H1 (cell line): ENCODE measurements at regions not wholly inside any gene's neighbourhood (a gene's known extent, or its start where the extent isn't known, plus 50 kb on each side); places are given as distances from the start of the nearest gene placed in this dataset.

Source experiments
- CTCF ChIA-PET: fragments of 300-600 bp; sonication (Branson Sonifier 250); formaldehyde crosslinking; loops from one replicate; lab custom pipeline; 2021; ENCODE audit not compliant: partially characterized antibody; lab: Charles Lee
- POLR2A ChIA-PET: fragments of 300-600 bp; sonication (Branson Sonifier 250); formaldehyde crosslinking; loops from one replicate; lab custom pipeline; 2021; ENCODE audit warnings: inconsistent platforms; ENCODE audit not compliant: partially characterized antibody; lab: Charles Lee
- DNase-seq, 2 experiments: peaks; one replicate each; pipeline versions ENCODE4 v3.0.0 to v3.0.0-alpha.2; 2010 to 2022; ENCODE audit warnings: low spot score in 2 of 2, low read depth in 1 of 2, mixed read lengths in 1 of 2
- FAIRE-seq: peaks from 2 replicates; lab custom pipeline; 2011; peaks lifted over from hg19 to GRCh38; lab: Jason Lieb, UNC
- H2AFZ ChIP-seq: 2 replicates; pipeline ENCODE4 v1.8.1; 2012; ENCODE audit warnings: low read length, inconsistent platforms
- H2AK5ac ChIP-seq: 2 replicates; pipeline ENCODE4 v1.6.1; 2013; ENCODE audit warnings: low read depth, low read length
- H2BK120ac ChIP-seq: replicated peaks from 2 replicates; pipeline ENCODE3; 2013; ENCODE audit warnings: low read depth, low read length, inconsistent platforms
- H2BK12ac ChIP-seq: 2 replicates; pipeline ENCODE4 v1.6.1; 2013; ENCODE audit warnings: low read depth, low read length
- H2BK15ac ChIP-seq: 2 replicates; pipeline ENCODE4 v1.6.1; 2013; ENCODE audit warnings: low read length
- H2BK20ac ChIP-seq: 2 replicates; pipeline ENCODE4 v1.6.1; 2013; ENCODE audit warnings: low read length
- H2BK5ac ChIP-seq: 2 replicates; pipeline ENCODE4 v1.6.1; 2013; ENCODE audit warnings: low read depth, low read length
- H3K14ac ChIP-seq: 2 replicates; pipeline ENCODE4 v1.6.1; 2013; ENCODE audit warnings: inconsistent platforms; ENCODE audit not compliant: insufficient read length
- H3K18ac ChIP-seq: 2 replicates; pipeline ENCODE4 v1.6.1; 2013; ENCODE audit warnings: low read length; ENCODE audit errors: extremely low read depth
- H3K23ac ChIP-seq: 2 replicates; pipeline ENCODE4 v1.6.1; 2013; ENCODE audit warnings: inconsistent platforms; ENCODE audit not compliant: insufficient read length
- H3K23me2 ChIP-seq: 2 replicates; pipeline ENCODE4 v1.6.1; 2013; ENCODE audit warnings: low read depth, low read length
- H3K27ac ChIP-seq: 2 replicates; pipeline ENCODE4 v1.6.1; 2011; ENCODE audit warnings: low read depth, low read length, inconsistent platforms
- H3K27me3 ChIP-seq, 4 experiments: replicated peaks in 1 of 4; 1 replicate in 1 of 4; 2 replicates in 3 of 4; pipeline versions ENCODE4 v1.6.1 to v1.8.1; 2011 to 2013; ENCODE audit warnings: low read length in 3 of 4, mild to moderate bottlenecking in 3 of 4, inconsistent platforms in 2 of 4, mixed read lengths in 2 of 4, moderate library complexity in 1 of 4; ENCODE audit not compliant: control insufficient read depth in 3 of 4, insufficient read depth in 3 of 4; ENCODE audit errors: extremely low read depth in 1 of 4
- H3K36me3 ChIP-seq, 4 experiments: 2 replicates each; pipeline versions ENCODE4 v1.6.1 to v1.8.1; 2011 to 2013; ENCODE audit warnings: mild to moderate bottlenecking in 4 of 4, low read length in 3 of 4, moderate library complexity in 2 of 4, control low read depth in 1 of 4, inconsistent platforms in 1 of 4; ENCODE audit not compliant: insufficient read depth in 4 of 4, control insufficient read depth in 2 of 4
- H3K4ac ChIP-seq: replicated peaks from 2 replicates; pipeline ENCODE3; 2013; ENCODE audit warnings: low read length, low read depth, mixed read lengths, inconsistent platforms; ENCODE audit not compliant: insufficient read length
- H3K4me1 ChIP-seq, 4 experiments: replicated peaks in 1 of 4; 1 replicate in 1 of 4; 2 replicates in 3 of 4; pipeline versions ENCODE4 v1.6.1 to v1.8.1; 2011 to 2013; ENCODE audit warnings: low read length in 3 of 4, inconsistent platforms in 2 of 4, mixed read lengths in 1 of 4; ENCODE audit not compliant: insufficient read depth in 4 of 4, control insufficient read depth in 3 of 4
- H3K4me2 ChIP-seq, 2 experiments: 2 replicates each; pipeline versions ENCODE4 v1.6.1 to v1.8.1; 2011 to 2013; ENCODE audit warnings: low read depth in 2 of 2, low read length in 2 of 2, control low read depth in 1 of 2, inconsistent platforms in 1 of 2, mild to moderate bottlenecking in 1 of 2; ENCODE audit not compliant: insufficient read depth in 1 of 2
- H3K4me3 ChIP-seq, 4 experiments: fragments of 200-600, 300-600 bp in 1 of 4; sonication (generic), shearing (Covaris generic), sonication (Bioruptor Twin) in 1 of 4; 2 replicates each; pipeline versions ENCODE4 v1.5.1 to v1.8.1; 2011 to 2016; ENCODE audit warnings: low read length in 4 of 4, low read depth in 3 of 4, control low read depth in 2 of 4, inconsistent platforms in 2 of 4, mild to moderate bottlenecking in 2 of 4, mixed read lengths in 1 of 4, moderate library complexity in 1 of 4; ENCODE audit not compliant: insufficient read depth in 2 of 4; ENCODE audit errors: extremely low read depth in 1 of 4
- H3K56ac ChIP-seq: replicated peaks from 2 replicates; pipeline ENCODE3; 2013; ENCODE audit warnings: low read depth, mild to moderate bottlenecking, mixed read lengths, low read length, inconsistent platforms; ENCODE audit not compliant: insufficient read length
- H3K79me1 ChIP-seq: 2 replicates; pipeline ENCODE4 v1.6.1; 2013; ENCODE audit warnings: low read depth, low read length, control low read depth
- H3K79me2 ChIP-seq, 2 experiments: 2 replicates each; pipeline versions ENCODE4 v1.6.1 to v1.8.1; 2012 to 2013; ENCODE audit warnings: low read length in 2 of 2, mild to moderate bottlenecking in 2 of 2, inconsistent platforms in 1 of 2; ENCODE audit not compliant: insufficient read depth in 2 of 2, control insufficient read depth in 1 of 2
- H3K9ac ChIP-seq, 4 experiments: replicated peaks in 1 of 4; 1 replicate in 1 of 4; 2 replicates in 3 of 4; pipeline versions ENCODE4 v1.6.1 to v1.8.1; 2011 to 2013; ENCODE audit warnings: low read depth in 3 of 4, low read length in 3 of 4, control low read depth in 2 of 4, mild to moderate bottlenecking in 2 of 4, moderate library complexity in 2 of 4, inconsistent platforms in 1 of 4; ENCODE audit errors: extremely low read depth in 1 of 4
- H3K9me3 ChIP-seq, 2 experiments: 2 replicates each; pipeline versions ENCODE4 v1.6.1 to v1.8.1; 2012 to 2013; ENCODE audit warnings: mild to moderate bottlenecking in 2 of 2, moderate library complexity in 2 of 2, control low read depth in 1 of 2, inconsistent platforms in 1 of 2, low read depth in 1 of 2, low read length in 1 of 2, mixed read lengths in 1 of 2; ENCODE audit not compliant: insufficient read depth in 2 of 2
- H4K20me1 ChIP-seq, 2 experiments: replicated peaks in 1 of 2; 2 replicates each; pipeline versions ENCODE3 to v1.8.1; 2011 to 2013; ENCODE audit warnings: inconsistent platforms in 2 of 2, low read length in 2 of 2, mild to moderate bottlenecking in 1 of 2; ENCODE audit not compliant: insufficient read depth in 2 of 2, control insufficient read depth in 1 of 2
- H4K5ac ChIP-seq: 2 replicates; pipeline ENCODE4 v1.6.1; 2013; ENCODE audit warnings: low read length, low read depth, mixed read lengths, inconsistent platforms; ENCODE audit not compliant: insufficient read length
- H4K8ac ChIP-seq: 2 replicates; pipeline ENCODE4 v1.8.0; 2013; ENCODE audit warnings: mild to moderate bottlenecking, moderate library complexity, low read length, inconsistent platforms; ENCODE audit not compliant: insufficient read depth; ENCODE audit errors: extremely low read depth
- H4K91ac ChIP-seq: replicated peaks from 2 replicates; pipeline ENCODE3; 2013; ENCODE audit warnings: low read length, mixed read lengths, inconsistent platforms; ENCODE audit not compliant: insufficient read length
- CHD7 ChIP-seq: fragments of 300-600 bp; sonication (generic); IDR thresholded peaks from 2 replicates; pipeline ENCODE4 v1.7.1; 2012; ENCODE audit warnings: low read length, moderate library complexity, mild to moderate bottlenecking, inconsistent platforms; ENCODE audit not compliant: insufficient replicate concordance
- WGBS, 2 experiments: shearing (Covaris generic) in 1 of 2; methylation state at CpG; one replicate each; pipeline versions ENCODE4 v1.1.6 to v1.1.7; 2013 to 2015; ENCODE audit warnings: low lambda C conversion rate in 2 of 2, mixed read lengths in 2 of 2, inconsistent platforms in 1 of 2, low coverage in 1 of 2, missing lambda C conversion rate in 1 of 2; ENCODE audit not compliant: insufficient replicate concordance in 2 of 2, insufficient coverage in 1 of 2, insufficient read length in 1 of 2; ENCODE audit errors: extremely low coverage in 1 of 2, missing lambda C conversion rate in 1 of 2; 5-methylcytosine and 5-hydroxymethylcytosine counted together

DNA sequence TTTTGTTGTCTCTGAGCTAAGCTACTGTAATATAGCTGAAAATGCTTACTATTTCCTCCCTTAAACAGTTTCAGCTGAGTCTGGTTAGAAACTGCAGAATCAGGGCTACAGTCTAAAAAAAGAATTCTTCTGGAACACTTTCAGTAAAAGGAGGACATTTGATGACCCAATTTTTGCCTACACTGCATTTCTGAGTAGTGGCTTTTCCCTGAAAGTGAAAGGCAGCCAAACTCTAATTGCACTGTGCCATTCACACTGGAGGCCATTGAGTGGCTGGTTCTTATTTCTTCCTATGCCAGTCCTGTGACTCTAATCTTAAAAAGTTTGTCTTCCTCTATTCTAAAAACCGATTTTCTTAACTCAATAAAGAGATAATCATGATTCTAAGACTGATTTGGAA, 526.0 kb downstream of the CFAP47 start:
- Histone ChIP-seq H2BK15ac (no peak overlapping the region), H3K14ac (no peak overlapping the region), H4K20me1 (no peaks in the 10 kb centered on the region), H2BK12ac (no peak overlapping the region), H3K23ac (no peak overlapping the region), H3K9me3 (no peaks in the 10 kb centered on the region), H3K9ac (no peak overlapping the region), H3K4me1 (no peaks in the 10 kb centered on the region), H3K18ac (no peak overlapping the region), H4K91ac (no peak overlapping the region), H2BK20ac (no peak overlapping the region), H3K4ac (no peak overlapping the region), H3K79me2 (no peaks in the 10 kb centered on the region), H3K4me2 (no peak overlapping the region), H3K4me3 (no peak overlapping the region), H3K23me2 (no peaks in the 10 kb centered on the region), H3K36me3 (no peaks in the 10 kb centered on the region; a peak in 1 of 8 replicates), H2AFZ (no peak overlapping the region), H3K79me1 (no peaks in the 10 kb centered on the region), H2AK5ac (no peak overlapping the region), H3K27me3 (no peaks in the 10 kb centered on the region), H2BK120ac (no peak overlapping the region), H2BK5ac (no peak overlapping the region), H3K56ac (no peak overlapping the region), H3K27ac (no peak overlapping the region), H4K5ac (no peak overlapping the region), H4K8ac (no peak overlapping the region)
- no peak for DNase-seq
- ChIA-PET POLR2A (no interaction called here), CTCF (no interaction called here)
- no peak for FAIRE-seq
- 78% methylated on average over 1 of the region's 1 CpG; no CpG with 5 or more reads in 1 of the 2 experiments for WGBS, 2 experiments
- TF ChIP-seq CHD7 = no peak
